PFSK-1 (cell line): ENCODE measurements at regions not wholly inside any gene's neighbourhood (a gene's known extent, or its start where the extent isn't known, plus 50 kb on each side); places are given as distances from the start of the nearest gene placed in this dataset.

ENCODE experiments used
- TAF1 ChIP-seq: IDR thresholded peaks from 2 replicates; pipeline ENCODE4 v1.6.1; 2012; ENCODE audit warnings: low read length, control low read depth, borderline replicate concordance; ENCODE audit not compliant: insufficient read depth
- TF ChIP-seq, protein P1 (sequence below), 2 experiments: IDR thresholded peaks; 2 replicates each; pipeline versions ENCODE4 v1.6.1 to v1.8.0; 2011 to 2012; ENCODE audit warnings: low read depth in 2 of 2, low read length in 2 of 2, control low read depth in 1 of 2, inconsistent platforms in 1 of 2, mild to moderate bottlenecking in 1 of 2, moderate library complexity in 1 of 2; ENCODE audit not compliant: insufficient read depth in 1 of 2

DNA sequence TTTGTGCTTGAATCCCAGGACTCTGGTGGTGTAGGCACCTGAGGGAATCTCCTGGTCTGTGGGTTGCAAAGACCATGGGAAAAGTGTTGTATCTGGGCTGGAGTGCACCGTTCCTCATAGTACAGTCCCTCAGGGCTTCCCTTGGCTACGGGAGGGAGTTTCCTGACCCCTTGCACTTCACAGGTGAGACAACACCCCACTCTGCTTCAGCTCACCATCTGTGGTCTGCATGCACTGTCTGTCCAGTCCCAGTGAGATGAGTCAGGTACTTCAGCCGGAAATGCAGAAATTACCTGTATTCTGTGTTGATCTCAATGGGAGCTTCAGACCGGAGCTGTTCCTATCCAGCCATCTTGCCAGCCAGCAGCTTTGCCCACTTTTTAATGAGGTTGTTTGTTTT, 353.0 kb upstream of the IRS4 start:
- TF ChIP-seq, protein P1, sequence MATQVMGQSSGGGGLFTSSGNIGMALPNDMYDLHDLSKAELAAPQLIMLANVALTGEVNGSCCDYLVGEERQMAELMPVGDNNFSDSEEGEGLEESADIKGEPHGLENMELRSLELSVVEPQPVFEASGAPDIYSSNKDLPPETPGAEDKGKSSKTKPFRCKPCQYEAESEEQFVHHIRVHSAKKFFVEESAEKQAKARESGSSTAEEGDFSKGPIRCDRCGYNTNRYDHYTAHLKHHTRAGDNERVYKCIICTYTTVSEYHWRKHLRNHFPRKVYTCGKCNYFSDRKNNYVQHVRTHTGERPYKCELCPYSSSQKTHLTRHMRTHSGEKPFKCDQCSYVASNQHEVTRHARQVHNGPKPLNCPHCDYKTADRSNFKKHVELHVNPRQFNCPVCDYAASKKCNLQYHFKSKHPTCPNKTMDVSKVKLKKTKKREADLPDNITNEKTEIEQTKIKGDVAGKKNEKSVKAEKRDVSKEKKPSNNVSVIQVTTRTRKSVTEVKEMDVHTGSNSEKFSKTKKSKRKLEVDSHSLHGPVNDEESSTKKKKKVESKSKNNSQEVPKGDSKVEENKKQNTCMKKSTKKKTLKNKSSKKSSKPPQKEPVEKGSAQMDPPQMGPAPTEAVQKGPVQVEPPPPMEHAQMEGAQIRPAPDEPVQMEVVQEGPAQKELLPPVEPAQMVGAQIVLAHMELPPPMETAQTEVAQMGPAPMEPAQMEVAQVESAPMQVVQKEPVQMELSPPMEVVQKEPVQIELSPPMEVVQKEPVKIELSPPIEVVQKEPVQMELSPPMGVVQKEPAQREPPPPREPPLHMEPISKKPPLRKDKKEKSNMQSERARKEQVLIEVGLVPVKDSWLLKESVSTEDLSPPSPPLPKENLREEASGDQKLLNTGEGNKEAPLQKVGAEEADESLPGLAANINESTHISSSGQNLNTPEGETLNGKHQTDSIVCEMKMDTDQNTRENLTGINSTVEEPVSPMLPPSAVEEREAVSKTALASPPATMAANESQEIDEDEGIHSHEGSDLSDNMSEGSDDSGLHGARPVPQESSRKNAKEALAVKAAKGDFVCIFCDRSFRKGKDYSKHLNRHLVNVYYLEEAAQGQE (IDR thresholded peaks at IDR 0.05; ENCODE audit: insufficient read depth in 1 of 2, low read depth in 2 of 2, low read length in 2 of 2) = no peak
- TF ChIP-seq TAF1 = no peak
